Dermis blood vessel endothelial cell (primary cell): ENCODE measurements at regions not wholly inside any gene's neighbourhood (a gene's known extent, or its start where the extent isn't known, plus 50 kb on each side); places are given as distances from the start of the nearest gene placed in this dataset.

ENCODE experiments used
- DNase-seq: peaks from one replicate; pipeline ENCODE4 v3.0.0; 2010

DNA sequence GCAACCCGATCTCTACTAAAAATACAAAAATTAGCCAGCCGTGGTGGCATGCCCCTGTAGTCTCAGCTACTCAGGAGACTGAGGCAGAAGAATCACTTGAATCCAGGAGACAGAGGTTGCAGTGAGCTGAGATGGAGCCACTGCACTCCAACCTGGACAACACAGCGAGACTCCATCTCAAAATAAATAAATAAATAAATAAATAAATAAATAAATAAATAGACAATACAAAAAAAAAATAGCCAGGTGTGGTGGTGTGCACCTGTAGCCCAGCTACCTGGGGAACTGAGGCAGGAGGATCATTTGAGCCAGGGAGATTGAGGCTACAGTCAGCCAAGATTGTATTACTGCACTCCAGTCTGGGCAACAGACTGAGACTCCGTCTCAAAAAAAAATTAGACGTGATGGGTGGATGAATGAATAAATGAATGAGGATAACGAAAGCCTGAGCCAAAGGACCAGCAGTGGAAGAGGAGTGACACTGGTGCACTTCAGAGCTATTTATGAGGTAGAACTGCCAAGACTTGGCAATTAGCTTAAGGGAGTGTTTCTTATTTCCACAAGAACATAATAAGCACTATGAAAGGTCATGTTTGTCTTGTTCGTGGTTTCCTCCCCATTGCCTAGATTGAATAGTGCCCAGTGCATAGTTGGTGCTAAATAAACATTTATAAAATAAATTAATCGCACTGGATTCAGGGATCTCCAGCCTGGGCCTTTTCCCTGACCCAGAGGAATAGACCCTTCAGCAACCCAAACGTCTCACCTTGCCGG lies 232.2 kb downstream of the IDS start:
- no peak for DNase-seq

DNA sequence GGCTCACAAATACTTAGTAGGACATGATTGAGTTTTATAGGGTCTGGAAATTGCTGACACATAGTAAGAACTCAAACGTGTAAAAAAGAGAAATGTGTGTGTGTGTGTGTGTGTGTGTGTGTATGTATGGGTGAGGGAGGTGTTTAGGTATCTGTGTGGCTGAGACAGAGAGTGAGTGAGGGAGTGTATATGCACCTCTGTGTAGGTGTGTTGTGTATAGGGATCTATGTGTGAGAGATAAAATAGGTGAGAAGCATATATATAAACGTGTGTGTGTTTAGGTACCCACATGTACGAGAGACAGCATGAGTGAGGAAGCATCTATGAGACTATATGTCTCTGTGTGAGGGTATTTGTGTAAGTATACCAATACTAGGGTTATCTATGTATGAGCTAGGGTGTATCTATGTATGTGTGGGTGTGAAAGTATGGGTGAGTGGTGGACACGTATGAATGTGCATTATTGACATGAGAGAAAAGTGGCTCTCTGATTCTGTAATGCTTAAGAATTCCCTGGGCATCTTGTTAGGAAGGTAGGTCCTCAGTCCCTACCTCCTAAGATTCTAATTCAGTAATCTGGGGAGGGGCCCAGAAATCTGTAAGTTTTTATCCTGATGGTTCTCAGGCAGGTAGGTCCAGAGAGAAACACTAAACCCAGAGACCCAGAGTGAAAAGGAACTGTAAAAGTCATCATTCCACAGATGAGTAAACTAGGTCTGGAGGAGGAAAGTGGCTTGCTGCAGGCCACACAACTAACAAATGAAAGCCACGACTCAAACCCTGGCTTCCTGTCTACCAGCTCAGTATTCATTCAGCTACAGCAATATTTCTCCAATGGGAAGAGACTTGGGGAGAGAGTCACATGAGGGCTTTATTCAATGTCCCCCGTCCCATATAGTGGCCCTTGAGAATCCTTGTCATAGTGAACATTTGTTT lies 237.0 kb downstream of the IDS start:
- DNase-seq, result no peak

GRCh38 chrX:149262086-149262485 lies 243.0 kb downstream of the IDS start:
- DNase-seq, result no peak

- DNase-seq, result no peak
Observed at GRCh38 chrX:149259241-149259640, 245.9 kb downstream of the IDS start.

- DNase-seq, result no peak
Observed at GRCh38 chrX:149255860-149256259, 249.2 kb downstream of the IDS start.

- no peak for DNase-seq
Observed at GRCh38 chrX:149248073-149248625, 257.0 kb downstream of the IDS start.

- no peak for DNase-seq
Observed at GRCh38 chrX:149230689-149231088, 274.4 kb downstream of the IDS start.

DNA sequence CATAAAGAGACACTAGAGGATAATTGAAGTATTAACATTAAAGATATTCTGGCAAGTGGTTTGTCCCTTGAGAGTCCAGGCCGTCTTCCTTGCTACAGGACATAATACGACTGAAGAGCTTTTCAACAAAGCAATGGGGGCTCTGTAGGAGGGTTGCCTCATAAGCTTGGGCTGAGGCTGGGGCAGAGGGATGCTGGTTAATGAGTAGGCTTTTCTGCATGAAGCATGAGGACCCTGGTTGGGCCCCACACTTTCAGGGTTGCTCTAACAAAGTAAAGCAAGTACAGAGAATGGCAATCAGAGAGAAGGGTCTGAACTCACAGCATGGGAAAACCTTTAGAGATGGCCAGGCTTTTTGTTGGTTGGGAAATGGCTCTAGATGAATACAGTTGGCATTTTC lies 281.3 kb downstream of the IDS start:
- DNase-seq, result no peak

DNA sequence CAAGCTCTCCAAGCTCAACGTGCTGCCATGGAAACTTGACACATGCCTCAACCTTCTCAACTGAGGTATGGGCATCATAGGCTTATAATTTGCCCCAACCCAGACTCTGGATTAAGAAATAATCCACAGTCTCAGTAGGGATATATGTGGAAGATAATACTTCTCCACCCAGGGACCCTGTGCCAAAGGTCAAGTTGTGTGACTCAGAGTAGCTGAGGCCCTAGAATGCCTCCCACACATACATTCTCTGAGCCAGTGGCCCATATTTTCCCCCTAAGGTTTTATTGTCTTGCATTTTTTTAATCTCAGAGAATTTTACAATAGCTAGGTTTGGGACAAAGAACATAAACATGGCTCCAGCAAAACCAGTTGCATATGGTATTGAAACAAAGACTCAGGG lies 283.1 kb downstream of the IDS start:
- no peak for DNase-seq

DNA sequence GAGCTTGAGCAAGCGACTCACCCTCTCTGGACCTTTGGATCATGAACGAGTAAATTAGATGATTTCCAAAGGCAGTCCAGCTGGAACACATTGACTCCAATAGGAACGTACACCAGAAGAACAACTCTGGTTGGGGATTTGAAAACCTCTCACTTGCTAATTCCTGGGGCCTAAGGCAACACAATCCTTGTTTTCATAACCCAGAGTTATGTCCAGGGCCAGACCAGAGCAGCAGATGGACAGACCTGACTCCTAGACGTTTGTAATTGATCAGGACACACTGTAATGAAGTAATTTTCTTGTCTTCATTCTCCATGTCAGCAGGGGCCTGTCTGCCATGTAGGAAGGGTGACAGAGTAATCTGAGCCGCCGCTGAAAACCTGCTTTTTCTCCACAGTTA lies 283.9 kb downstream of the IDS start:
- DNase-seq, result no peak

DNA sequence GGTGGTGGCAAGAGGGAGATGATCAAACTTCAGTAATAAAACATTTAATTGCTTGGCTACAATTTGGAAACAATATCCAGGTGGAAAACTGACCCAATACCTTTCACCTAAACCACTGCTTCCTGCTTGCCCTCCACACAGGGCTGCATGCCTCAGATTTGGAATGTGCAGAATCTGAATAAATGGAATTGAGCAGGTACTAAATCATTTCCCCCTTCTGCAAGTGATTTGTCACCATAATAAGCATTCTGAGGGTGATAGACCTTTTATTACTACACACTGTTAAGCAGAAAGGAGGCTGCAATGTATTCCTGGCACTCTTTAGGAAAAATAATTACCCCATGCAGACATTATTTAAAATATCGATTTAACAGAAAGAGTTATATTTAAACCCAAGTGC lies 291.8 kb downstream of the IDS start:
- no peak for DNase-seq

GRCh38 chrX:149208307-149208706 lies 296.8 kb downstream of the IDS start:
- no peak for DNase-seq

GRCh38 chrX:149207518-149207917 lies 297.6 kb downstream of the IDS start:
- no peak for DNase-seq

DNA sequence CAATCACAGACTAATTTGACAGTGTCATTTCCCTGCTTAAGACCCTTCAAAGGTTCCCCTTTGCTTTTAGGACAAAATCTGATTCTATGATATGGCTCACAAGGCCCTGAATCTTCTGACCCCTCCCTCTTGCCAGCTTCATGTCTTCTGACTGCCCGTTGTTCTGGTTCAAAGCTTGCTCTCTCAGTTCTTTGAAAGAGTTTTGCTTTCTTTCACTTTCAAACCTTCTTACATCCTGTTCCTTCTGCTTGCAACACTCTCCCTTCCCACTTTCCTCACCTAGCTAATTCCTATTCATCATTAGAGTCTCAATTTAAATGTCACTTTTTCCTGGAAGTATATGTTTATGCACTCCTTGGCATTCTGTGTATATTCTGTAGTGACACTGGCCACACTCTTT lies 299.2 kb downstream of the IDS start:
- DNase-seq, result no peak

DNA sequence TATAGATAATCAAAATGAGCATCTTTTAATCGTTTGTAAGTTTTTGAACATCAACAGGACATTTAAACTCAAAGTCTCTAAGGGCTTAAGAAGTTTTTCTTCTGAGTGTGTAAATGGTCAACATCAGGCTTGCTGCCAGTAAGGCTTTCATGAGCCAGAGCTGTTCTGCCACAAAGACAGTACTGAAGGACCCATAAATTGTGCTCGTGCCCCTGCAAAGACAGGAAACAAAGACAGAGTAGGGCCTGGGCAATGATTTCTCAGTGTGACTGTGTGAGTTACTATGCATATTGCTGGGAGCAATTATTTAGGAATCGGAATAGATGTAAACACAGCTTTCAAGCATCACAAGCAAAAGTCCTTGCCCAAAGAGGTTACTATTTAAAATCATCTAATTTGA lies 300.0 kb downstream of the IDS start:
- no peak for DNase-seq

DNA sequence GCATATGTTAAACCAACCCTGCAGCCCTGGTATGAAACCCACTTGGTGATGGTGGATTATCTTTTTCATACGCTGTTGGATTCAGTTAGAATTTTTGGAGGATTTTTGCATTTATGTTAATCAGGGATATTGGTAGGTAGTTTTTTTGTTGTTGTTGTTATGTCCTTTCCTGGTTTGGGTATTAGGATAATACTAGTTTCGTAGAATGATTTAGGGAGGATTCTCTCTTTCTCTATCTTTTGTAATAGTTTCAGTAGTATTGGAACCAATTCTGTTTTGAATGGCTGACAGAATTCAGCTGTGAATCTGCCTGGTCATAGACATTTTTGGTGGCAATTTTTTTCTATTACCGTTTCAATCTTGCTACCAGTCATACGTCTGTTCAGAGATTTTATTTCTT lies 305.4 kb downstream of the IDS start:
- no peak for DNase-seq

GRCh38 chrX:149198980-149199732 lies 305.9 kb downstream of the IDS start:
- no peak for DNase-seq

DNA sequence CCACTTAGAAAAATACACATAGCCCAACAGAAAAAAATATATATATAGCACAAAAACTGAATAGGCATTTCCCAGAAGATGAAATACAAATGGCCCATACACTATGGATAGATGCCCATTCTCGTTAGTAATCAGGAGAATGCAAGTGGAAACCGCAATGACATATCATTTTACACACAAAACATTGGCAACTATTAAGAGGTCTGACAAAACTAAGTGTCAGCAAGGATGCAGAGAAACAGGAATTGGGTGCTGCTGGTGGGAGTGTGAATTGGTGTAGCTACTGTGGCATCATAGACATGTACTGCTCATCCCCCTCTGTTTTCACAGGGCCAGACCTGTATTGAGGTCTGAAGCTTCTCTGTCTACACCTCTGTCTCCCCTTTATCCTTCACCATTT lies 320.0 kb downstream of the IDS start:
- DNase-seq, result no peak

DNA sequence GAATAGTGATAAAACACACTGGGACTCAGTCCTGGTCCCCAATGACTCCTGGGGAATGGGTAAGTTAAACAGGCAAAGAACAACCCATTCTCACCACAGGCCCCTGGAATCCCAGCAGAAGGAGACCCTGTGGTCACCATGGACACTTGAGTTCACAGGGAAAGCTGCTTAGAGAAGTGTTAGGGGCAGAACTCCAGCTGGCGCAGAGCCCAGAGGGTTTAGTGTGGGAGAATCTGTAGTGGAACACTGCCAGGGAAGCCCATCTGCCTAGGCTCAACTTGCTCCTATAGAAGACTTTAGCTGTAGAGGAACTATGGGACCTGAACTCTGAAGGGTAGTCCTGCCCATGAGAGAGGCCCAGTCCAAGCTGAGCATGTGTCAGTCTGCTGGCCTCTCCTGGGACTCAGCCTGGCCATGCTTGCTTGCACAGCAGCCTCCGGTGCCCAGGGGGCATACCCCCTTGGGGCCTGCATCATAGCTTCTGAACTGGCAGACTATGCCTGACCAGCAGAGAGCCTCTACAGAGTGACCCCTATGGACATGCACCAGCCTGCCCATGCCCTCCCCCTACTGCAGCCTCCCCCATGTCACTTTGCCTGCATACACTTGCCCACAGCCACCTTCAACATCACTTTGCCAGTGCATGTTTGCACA lies 343.5 kb downstream of the IDS start:
- no peak for DNase-seq

GRCh38 chrX:149157976-149158375 lies 347.1 kb downstream of the IDS start:
- no peak for DNase-seq

- DNase-seq, result no peak
Observed at GRCh38 chrX:149152941-149153340, 352.2 kb downstream of the IDS start.
